EL (cell line): ENCODE measurements at regions not wholly inside any gene's neighbourhood (a gene's known extent, or its start where the extent isn't known, plus 50 kb on each side); places are given as distances from the start of the nearest gene placed in this dataset.
A peak's percentile ranks its signal among the peaks of the same experiment; 100 is the strongest.
"Not testable (repeated sequence)": the region's sequence is repeated elsewhere in the genome, so short reads cannot be mapped to it uniquely, and the experiment has no call there.

Source experiments
- DNase-seq: peaks from one replicate; pipeline ENCODE4 v3.0.0-alpha.2; 2016

DNA sequence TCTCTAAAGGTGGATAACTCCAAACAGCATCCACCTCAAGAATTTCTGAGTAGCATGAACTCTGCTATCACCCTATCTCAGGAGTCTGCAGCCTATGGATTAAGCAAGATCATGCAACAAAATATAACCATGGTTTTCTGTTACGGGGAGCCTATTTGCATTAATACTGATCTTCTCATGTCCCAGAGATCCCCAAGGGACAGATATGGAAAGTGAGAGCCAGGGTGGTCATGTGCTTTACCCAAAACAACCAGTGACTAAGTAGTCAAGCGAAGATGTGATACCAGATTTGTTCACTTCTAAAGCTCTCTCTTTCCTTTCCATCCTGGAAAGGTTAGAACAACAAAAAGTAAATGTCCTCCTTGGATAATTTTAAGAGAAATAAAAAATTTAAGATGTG is 125.1 kb downstream of the PRRX1 start:
- DNase-seq, result no peak

DNA sequence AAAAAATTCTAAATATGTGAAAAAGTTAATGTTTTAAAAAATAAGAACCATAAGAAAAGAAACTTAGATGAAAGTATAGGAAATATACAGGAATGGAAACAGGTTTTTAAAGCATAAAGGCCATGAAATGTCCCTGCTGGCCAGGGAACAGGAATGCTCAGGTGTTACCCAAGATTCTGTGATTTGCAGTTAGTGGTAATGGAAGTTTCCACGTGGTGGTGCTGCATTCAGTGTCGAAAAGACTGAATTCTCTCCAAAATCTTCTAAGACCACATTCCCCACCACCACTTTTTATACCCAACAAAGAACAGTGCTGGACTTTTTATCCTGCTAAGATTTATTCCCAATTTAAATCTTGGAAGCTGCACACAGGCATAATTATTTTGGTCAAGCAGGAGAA is 126.2 kb downstream of the PRRX1 start:
- no peak for DNase-seq

DNA sequence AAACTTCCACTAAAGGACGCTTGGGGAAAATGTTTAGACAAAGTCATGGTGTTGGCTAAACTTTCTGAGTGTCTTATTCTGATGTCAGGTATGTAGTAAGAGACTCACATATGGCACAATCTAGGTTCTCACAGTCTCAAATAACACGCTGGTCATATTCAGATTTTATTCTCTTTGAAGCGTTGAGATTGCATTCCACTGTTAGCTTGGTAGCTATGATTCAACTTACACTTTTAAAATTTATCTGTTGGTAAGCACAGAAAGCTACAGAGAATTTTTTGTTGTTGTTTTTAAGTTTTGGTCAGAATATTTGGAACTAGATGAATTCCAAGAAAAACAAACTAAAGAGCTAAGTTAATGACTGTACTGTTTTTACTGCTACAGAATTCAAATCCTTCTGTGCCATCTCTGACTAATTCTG is 126.7 kb downstream of the PRRX1 start:
- DNase-seq, result peak; percentile 50

DNA sequence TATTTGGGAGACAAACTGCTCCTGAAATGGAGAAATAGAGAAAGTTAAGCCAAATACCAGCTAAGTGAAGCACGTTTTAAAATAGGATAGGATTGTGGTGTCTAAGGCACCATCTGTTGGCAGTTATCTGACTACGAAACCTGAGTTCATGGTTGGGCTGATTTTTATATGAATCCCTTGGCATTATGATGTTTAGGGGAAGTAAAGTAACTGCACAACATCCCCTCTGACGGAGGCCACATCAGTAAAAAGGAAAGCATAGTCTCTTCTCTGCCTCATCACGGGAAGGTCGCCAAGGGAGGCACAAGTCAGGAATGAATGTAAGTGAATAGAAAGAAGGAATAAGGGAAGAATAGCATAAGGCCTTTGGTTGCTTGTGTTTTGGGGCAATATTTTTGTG is 128.0 kb downstream of the PRRX1 start:
- DNase-seq, result no peak

DNA sequence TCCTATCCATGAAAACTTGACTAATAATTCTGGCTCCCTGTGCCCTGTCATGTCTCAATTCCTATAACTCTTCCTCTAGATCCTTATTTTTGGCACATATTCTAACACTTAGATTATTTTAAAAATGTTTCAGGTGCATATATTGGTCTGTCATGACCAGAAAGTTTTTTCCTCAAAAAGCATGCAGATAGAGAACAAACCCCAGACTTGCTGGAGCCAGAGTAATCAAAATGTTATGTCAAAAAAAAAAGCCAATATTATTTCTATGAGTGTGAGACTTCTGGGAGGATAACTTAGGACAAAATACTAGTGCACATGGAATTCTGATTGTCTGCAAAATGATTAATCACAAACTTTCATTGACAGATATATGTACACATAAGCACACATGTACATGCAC is 135.1 kb upstream of the MROH9 start:
- no peak for DNase-seq

DNA sequence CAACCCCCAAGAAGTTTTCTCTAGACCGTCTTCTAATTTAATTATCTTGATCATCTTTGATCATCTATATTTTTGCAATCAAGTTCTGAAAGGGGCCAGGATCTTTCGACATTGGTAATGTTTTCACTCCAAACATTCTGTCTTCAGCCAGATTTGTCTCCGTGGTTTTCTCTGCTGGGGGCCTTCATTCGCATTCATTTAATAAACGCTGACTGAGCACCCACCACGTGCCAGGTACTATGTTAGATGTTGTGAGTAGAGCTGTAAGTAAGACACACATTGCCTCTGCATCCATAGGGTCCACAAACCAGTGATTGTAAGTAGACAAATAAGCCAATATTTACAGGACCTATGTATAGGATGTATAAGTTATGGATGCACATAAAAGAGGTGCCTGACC is 134.5 kb upstream of the MROH9 start:
- DNase-seq, result no peak

DNA sequence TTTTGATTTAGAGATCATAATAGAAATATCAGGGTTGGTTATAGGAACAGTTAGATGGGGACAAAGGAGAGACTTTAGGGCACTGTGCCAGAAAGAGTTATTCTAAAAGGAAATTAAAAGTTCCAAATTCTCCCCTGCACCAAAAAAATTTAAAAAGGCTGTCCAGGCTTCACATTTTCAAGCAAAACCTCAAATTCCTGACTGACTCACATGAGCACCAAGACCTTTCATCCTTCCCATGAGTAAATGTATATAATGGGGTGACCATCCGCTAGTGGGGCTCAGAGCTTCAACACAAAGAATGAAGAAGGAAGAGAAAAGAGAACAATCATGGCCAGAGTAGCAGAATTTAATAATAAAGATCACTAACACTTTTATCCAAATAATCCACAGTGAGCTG is 131.6 kb upstream of the MROH9 start:
- DNase-seq, result peak; percentile 31

DNA sequence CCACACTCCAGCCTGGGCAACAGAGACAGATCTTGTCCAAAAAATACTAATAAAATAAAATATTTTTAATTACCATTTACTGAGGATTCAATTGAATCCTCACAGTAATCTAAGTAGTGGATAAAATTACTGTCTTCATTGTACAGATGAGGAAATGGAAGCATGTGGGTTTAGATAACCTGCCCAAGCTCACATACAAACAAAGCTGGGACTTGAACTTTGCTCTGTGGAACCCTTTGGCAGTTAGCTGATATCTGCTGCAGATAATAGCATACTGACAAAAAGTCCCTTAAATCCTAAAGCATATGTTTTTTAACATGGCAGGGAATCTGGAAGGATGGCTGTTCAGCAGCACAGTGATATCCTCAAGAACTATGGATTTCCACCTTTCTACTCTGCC is 130.9 kb upstream of the MROH9 start:
- no peak for DNase-seq

DNA sequence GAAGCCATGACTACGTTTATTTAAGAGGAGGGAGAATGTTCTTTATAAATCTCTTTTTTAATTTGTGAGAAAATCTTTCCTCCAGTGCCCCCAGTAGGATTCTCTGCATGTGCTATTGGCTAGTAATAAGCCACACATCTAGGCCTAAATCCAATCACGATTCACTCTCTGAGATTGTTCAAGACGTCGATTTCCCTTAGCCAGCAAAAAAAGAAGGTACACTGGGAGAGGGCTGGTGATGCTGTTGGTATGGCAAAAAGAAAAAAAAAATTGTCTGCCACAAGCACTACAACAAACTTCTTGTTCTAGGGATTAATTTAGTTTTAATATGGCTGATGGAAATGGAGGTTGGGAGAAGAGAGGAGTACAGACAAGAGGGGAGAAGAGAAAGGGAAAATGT is 130.5 kb upstream of the MROH9 start:
- DNase-seq, result no peak

DNA sequence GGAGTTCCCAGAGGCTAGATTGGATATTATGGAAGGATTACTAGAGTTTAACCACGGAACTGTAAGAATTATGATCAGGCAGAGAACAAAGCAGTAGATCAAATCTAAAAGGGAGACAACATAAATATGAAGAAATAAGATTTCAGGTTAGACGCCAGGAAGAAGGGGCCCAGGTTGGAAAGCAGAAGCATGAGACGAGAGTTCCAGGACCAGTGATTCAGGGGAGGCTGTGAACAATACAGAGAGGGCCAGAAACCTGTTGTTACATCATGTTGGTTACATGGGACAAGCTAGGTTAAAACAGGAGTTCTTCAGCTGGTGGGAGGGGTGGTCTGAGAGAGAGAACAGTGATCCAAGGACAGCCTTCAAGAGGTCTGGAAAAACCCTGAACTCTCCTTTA is 128.4 kb upstream of the MROH9 start:
- DNase-seq, result no peak

DNA sequence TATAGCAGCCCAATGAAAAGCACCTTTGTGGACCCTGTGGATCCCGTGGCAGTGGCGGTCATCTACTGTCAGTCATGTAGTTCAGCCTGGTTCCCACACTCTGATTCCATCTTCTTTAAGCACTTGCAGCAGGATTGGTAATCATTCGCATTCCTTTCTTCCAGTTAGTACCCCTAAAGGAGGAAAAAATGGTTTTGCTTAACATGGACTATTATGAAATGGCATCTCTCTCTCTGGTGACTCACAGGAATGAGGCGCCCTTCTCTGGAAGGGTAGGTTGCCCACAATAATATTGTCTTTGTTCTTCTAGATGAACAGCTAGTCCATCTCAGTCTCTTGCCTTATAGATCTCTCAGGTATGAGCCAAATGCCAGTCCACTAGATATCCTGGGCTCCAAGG is 127.9 kb upstream of the MROH9 start:
- DNase-seq, result peak; percentile 80

DNA sequence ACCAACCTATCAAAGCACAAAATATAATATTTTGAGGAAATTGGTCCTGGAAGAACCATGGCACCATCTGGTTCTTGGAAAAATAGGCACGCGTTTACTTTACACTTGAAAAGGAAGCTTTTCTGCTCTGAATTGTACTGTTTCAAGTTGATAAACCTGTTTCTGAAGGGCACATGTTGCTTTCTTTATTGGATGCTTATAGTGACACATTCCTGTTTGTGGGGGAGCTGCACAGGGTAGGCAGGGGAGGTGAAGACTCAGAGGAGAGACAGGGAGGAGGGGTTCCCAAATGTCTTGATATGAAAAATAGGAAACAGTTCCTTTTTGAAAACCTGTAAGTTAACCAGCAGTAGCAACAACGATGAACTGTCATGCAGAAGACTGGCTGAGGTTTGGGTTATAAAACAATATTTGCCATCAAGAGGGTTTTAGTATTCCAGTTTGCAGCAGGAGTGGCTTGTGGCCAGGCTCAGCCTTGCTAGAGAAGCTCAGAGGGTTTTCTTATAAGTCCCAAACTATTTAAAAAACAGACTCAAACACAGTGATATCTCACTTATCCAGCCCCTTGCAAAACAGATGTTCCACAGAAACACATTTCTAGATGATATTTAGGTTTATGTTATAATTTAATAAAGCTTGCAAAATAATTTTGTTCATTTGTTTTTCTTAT is 127.0 kb upstream of the MROH9 start:
- DNase-seq, result no peak

DNA sequence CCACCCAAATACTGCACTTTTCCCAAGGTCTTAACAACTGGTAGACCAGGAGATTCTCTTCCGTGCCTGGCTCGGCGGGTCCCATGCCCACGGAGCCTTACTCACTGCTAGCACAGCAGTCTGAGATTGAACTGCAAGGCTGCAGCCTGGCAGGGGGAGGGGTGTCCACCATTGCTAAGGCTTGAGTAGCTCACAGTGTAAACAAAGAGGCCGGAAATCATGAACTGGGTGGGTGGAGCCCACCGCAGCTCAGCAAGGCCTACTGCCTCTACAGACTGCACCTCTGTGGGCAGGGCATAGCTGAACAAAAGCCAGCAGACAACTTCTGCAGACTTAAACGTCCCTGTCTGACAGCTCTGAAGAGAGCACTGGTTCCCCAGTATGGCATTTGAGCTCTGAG is 124.3 kb upstream of the MROH9 start:
- not testable (repeated sequence) for DNase-seq

DNA sequence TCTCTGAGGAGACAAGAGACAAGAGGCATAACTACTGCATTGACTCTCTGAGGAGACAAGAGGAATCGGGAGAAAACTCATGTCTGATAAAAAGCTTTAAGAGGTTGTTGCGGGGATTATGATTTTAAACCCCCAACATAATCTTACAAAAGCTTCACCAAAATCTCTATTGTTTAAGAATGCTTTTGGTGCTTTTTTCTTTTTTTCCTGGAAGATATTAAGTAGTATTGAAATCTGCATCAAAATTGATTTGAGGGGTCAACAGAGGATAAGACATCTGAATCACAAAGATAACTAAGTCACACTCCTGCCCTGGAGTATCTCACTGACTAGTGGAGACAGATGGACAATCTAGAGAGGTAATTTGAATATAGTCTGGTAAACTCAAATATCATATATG is 115.6 kb upstream of the MROH9 start:
- DNase-seq, result no peak

DNA sequence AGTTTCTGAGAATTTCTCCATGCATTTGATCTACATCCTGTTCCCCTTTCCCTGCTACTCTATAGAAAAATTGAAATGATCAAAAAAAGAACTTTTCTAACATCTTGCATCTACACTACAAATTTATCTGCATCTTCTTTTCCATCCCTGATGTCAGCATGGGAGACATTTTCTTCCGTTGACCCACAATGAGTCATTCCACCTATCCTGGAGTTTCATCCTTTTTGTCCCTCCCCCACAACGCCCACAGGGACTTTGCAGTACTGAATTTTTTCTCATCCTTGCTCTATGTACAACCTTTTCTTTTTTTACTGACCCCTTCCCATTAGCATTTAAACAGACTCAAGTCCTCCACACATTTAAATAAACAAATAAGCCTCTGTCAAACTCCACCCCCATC is 112.2 kb upstream of the MROH9 start:
- DNase-seq, result peak; percentile 21

DNA sequence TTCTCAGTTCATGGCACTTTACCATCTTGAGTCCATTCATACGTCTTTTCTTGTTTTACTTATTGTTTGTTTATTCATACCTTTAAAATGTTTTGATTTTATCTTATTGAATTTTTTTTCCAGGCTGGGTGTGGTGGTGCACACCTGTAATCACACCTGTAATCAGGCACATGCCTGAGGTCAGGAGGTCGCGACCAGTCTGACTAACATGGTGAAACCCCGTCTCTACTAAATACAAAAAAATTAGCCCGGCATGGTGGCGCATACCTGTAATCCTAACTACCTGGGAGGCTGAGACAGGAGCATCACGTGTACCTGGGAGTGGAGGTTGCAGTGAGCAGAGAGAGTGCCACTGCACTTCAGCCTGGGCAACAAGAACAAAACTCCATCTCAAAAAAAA is 104.1 kb upstream of the MROH9 start:
- DNase-seq, result no peak

DNA sequence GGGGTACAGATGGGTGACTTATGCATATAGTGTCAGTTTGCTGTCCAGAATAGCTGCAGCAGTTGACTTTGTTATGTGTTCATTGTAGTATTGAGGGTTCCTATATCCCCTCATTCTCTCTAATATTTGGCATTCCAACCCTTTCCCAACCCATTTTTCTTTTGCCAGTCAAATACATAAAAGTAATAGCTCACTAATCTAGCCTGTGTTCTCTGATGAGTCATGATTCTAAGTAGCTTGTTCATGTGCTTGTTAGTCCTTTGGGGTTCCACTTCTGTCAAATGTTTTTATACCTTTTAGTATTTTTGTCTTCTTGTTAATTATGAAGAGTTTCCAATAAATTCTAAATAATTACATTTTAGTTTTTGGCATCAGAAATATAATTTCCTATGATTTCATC is 99.2 kb upstream of the MROH9 start:
- peak; percentile 30 for DNase-seq

DNA sequence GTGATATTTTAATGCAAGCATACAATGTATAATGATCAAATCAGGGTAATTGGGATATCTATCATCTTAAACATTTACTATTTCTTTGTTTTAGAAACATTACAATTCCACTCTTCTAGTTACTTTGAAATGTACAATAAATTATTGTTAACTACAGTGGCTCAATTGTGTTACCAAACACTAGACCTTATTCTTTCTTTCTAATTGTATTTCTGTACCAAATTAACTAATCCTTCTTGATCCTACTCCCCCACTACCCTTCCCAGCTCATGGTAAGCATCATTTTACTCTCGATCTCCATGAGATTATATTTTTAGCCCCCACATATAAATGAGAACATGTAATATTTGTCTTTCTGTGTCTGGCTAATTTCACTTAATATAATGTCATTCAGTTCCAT is 95.0 kb upstream of the MROH9 start:
- no peak for DNase-seq

DNA sequence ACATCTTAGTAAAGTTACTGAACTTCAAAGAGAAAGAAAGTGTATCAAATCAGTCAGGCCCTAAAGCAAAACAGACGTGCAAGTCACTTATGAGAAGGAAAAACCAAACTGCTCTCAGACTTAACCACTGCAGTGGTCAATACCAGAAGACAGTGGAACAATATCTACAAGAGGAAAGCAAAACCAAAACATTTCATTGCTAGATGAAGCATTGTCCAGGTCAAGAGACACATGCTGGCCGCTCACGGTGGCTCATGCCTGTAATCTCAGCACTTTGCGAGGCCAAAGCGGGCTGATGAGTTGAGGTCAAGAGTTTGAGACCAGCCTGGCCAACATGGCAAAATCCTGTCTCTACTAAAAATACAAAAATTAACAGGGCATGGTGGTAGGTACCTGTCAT is 82.0 kb upstream of the MROH9 start:
- no peak for DNase-seq

DNA sequence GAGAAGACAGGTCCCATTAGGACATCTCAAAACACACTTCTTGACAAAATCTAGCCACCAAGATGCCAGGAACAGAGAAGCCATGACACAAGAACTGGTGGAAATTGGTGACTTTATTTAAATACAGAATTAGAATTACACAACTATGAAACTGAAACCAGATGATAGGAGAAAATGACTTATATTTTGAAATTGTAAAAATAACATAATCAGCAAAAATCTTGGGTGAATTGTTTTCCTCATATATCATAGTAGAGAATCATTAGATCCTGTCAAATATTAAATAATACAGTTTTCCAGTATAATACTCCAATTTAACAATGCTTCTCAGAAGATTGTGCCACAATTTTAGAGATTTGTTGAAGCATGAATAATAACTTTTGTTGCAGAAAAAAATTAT is 81.5 kb upstream of the MROH9 start:
- DNase-seq, result no peak

DNA sequence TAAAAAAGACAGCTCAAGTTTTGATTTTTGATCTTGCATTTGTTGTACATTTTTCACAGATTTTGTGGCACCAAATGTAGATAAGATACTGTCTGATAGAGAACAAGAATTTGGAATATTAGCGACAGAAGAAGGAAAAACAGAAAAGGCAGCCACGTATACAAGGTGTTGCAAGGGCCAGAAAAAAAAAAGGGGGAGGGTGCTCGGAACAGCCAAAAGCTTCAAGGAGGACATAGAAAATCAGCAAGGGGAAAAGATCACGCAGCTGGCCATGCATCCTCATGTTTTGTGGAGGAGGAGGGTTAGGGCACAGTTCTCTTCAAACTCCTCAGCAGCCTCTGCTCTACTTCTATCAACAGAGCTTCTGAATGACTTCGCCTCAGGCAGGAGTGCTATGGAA is 80.7 kb upstream of the MROH9 start:
- no peak for DNase-seq

DNA sequence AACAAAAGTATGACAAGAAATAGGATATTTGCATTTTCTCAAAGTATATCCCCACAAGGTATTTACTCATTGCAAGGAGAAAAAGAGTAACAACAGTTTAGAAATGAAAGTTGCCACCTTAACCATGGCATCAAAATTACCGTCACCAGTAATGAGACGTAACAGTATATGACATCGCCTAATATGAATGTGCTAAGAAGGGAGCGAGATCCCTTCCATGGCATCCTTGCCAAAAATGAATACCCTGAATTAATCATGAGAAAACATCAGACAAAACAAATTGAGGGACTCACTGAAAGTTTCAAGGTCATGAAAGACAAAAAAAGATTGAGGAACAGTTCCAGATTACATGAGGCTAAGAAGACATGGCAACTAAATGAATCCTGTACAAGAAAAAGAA is 78.9 kb upstream of the MROH9 start:
- DNase-seq, result peak; percentile 21

DNA sequence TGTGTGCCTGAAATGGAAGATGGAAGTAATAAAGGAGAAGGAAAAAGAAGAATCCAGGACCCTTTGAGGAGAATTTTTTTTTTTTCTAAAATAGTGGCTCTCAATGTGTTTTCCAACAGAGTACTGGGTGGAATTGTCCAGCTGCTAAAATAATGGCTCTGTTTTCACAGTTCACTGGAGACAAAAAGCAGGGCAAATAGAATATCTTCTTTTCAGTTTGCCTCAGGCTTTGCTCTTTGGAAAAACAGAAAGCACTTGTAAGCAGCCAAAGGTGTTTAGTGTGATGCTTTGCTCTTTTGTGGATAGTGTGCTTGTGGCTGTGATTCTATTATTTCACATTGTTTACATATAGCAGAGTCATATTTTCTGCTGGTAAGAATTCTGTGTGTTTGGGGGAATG is 77.4 kb upstream of the MROH9 start:
- no peak for DNase-seq

DNA sequence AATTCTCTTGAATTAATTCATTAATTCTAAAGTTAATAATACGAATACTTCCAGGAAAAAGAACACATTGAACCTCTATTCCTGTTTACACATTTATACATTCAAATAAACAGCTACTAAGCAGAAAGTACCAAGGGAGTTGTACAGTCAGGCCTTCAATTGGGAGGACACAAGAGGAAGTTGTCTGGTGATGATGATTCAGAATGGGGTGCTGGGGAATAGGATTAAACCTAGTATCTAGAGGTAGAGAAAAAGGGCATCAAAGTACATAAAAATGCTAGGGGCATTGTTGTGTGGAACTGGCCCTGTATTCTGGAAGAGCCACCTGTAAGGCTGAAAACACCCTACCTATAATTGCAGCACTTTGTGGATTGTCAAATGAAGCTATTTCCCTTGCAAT is 71.7 kb upstream of the MROH9 start:
- DNase-seq, result no peak

DNA sequence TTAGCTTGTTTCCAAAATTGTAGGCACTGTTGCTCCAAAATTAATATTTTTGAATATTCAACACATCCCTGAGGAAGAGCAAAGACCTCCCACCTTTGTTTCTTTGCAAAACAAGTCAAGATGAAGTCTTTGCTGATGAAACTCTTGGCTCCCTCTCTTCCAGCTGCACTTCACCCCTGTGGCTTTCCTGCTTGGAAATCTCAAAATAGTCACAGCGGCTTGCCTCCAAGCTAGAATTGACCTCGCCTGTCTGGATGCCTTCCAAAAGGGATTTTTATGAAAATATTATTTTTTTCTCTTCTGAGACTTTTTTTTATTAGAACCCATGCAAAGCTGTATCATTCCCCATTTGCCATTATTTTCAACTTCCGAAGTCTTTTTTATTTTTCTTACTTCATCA is 71.1 kb upstream of the MROH9 start:
- no peak for DNase-seq
